Ascending aorta (tissue), 2 donors: ENCODE measurements at regions not wholly inside any gene's neighbourhood (a gene's known extent, or its start where the extent isn't known, plus 50 kb on each side); places are given as distances from the start of the nearest gene placed in this dataset.

ENCODE experiments used
- DNase-seq, 2 donors: peaks; one replicate each; pipeline ENCODE4 v3.0.0-alpha.2; 2019; ENCODE audit warnings: low spot score in 2 of 2
- H3K27ac ChIP-seq, 2 donors: fragments of 200-600 bp; sonication (generic); one replicate each; pipeline ENCODE4 v1.5.1; 2016 to 2017; ENCODE audit warnings: mild to moderate bottlenecking in 1 of 2
- H3K27me3 ChIP-seq: fragments of 200-600 bp; sonication (generic); one replicate; pipeline ENCODE4 v1.5.1; 2017
- H3K36me3 ChIP-seq, 2 donors: fragments of 200-600 bp; sonication (generic); one replicate each; pipeline ENCODE4 v1.5.1; 2016
- H3K4me1 ChIP-seq, 2 donors: fragments of 200-600 bp; sonication (generic); one replicate each; pipeline ENCODE4 v1.5.1; 2016 to 2017; ENCODE audit warnings: mild to moderate bottlenecking in 1 of 2
- H3K4me3 ChIP-seq, 2 donors: fragments of 200-600 bp; sonication (generic); one replicate each; pipeline ENCODE4 v1.5.1; 2016 to 2017; ENCODE audit warnings: mild to moderate bottlenecking in 1 of 2
- H3K9me3 ChIP-seq, 2 donors: fragments of 200-600 bp; sonication (generic); one replicate each; pipeline ENCODE4 v1.5.1; 2016
- CTCF ChIP-seq, 3 experiments: fragments of 200-600 bp in 2 of 3; fragments of 450-650 bp in 1 of 3; sonication (generic) in 2 of 3; IDR thresholded peaks; one replicate each; pipeline ENCODE4 v1.5.1; 2016 to 2019; ENCODE audit warnings: antibody characterized with exemption in 3 of 3, mild to moderate bottlenecking in 1 of 3, moderate library complexity in 1 of 3
- intact Hi-C: fragments of 100-400 bp; cut with DNase I; formaldehyde crosslinking; loops from one replicate; pipeline ENCODE4 v1.15.1; 2023

DNA sequence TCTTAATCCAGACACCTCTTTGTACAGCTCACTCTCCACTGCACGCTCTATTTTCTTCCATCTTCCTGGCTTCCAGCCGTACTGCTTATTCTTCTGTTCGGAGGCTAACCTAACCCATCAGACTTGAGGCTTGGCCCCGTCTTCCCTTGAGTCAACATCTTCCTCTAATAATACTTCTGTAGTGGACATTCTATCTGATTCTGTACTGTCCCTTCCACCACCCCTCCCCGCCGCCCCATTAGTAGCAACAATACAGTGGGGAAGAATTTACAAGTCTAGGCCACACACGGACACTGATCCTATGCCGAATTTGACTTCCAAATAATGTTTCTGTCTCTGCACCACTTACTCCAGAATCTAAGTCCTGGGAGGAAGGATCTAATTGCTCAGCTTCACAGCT is 86.0 kb upstream of the TNRC6A start:
- Histone ChIP-seq H3K27ac (no peak overlapping the region), H3K27me3 (no peaks in the 10 kb centered on the region), H3K4me1 (peaks cover 0 to 10% of the 10 kb centered on the region in 2 donors), H3K36me3 (no peaks in the 10 kb centered on the region), H3K4me3 (no peak overlapping the region), H3K9me3 (no peaks in the 10 kb centered on the region)
- TF ChIP-seq CTCF (IDR thresholded peaks at IDR 0.05): no peak
- intact Hi-C loops: loop anchor here (10.0 kb wide), 1 partner anchor 59 kb away; no protein-coding TSS in a partner anchor
- no peak for DNase-seq

GRCh38 chr16:24645739-24646645 is 83.5 kb upstream of the TNRC6A start:
- H3K4me3 ChIP-seq: no peak overlapping the region
- H3K9me3 ChIP-seq: no peaks in the 10 kb centered on the region
- H3K36me3 ChIP-seq: no peaks in the 10 kb centered on the region
- peaks cover 0 to 10% of the 10 kb centered on the region in 2 donors for H3K4me1 ChIP-seq
- intact Hi-C loops: loop anchor here (1.0 to 10.0 kb wide), 4 partner anchors 22 to 91 kb away; no protein-coding TSS in a partner anchor
- H3K27ac ChIP-seq: peak overlapping the region; percentile 30 to 60
- no peaks in the 10 kb centered on the region for H3K27me3 ChIP-seq
- peak in 1 of 2 donors; percentile 86 for DNase-seq
- no peak for TF ChIP-seq CTCF (IDR thresholded peaks at IDR 0.05)

GRCh38 chr16:24646646-24646995 is 82.8 kb upstream of the TNRC6A start:
- no peak for TF ChIP-seq CTCF (IDR thresholded peaks at IDR 0.05)
- intact Hi-C loops: loop anchor here (1.0 to 10.0 kb wide), 4 partner anchors 22 to 91 kb away; no protein-coding TSS in a partner anchor

DNA sequence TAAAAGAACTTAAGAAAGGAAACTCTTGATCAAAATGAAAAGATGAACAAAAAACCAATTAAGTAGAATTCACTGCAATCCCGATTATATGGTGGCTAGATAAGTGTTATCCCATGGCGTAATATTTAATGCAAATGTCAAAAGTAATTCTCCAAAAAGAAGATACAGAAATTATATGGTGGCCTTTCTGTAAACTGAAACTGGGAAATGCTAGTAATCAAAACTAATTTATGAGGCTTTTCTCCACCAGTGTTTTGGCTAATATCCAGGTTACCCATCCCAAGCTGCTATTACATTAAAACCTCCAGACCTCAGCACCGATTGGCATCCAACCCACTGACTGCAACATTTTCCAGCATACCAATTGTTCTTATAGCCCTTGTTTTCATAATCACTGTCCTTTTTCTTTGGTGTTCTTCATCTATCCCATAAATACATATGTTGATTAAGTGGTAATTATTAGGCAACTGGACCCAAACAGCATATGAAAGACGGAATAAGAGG is 77.2 kb upstream of the TNRC6A start:
- H3K27me3 ChIP-seq: no peaks in the 10 kb centered on the region
- H3K4me3 ChIP-seq: no peak overlapping the region
- H3K9me3 ChIP-seq: no peaks in the 10 kb centered on the region
- no peak overlapping the region for H3K27ac ChIP-seq
- intact Hi-C loops: no loop called here
- DNase-seq: no peak
- H3K4me1 ChIP-seq: no peaks in the 10 kb centered on the region
- no peaks in the 10 kb centered on the region for H3K36me3 ChIP-seq
- no peak for TF ChIP-seq CTCF (IDR thresholded peaks at IDR 0.05)

More at GRCh38 chr16:24646646-24646995, 82.8 kb upstream of the TNRC6A start:
- Histone ChIP-seq H3K4me3 (no peak overlapping the region), H3K4me1 (peaks cover 0 to 10% of the 10 kb centered on the region in 2 donors), H3K9me3 (no peaks in the 10 kb centered on the region), H3K27me3 (no peaks in the 10 kb centered on the region), H3K27ac (peak overlapping the region; percentile 30 to 60), H3K36me3 (no peaks in the 10 kb centered on the region)
- no peak for DNase-seq

- TF ChIP-seq CTCF (IDR thresholded peaks at IDR 0.05): no peak
- Histone ChIP-seq H3K4me1 (no peaks in the 10 kb centered on the region), H3K4me3 (no peak overlapping the region), H3K27ac (no peak overlapping the region), H3K9me3 (no peaks in the 10 kb centered on the region), H3K36me3 (no peaks in the 10 kb centered on the region), H3K27me3 (no peaks in the 10 kb centered on the region)
- DNase-seq: no peak
- intact Hi-C loops: no loop called here
These were observed 76.6 kb upstream of the TNRC6A start for GRCh38 chr16:24652803-24653202.
